Dendritic cell treated with granulocyte-macrophage colony-stimulating factor and Interleukin-4, amounts not matched to agents 40 ng/mL and 50 ng/mL, for 4 days (primary cell): ENCODE measurements at regions not wholly inside any gene's neighbourhood (a gene's known extent, or its start where the extent isn't known, plus 50 kb on each side); places are given as distances from the start of the nearest gene placed in this dataset.

Experiments
- H3K27ac Mint-ChIP-seq: one replicate; pipeline ENCODE4 v1.8.0; 2022; ENCODE audit warnings: mild to moderate bottlenecking, mixed read lengths
- H3K27me3 Mint-ChIP-seq: one replicate; pipeline ENCODE4 v1.8.0; 2022; ENCODE audit warnings: mild to moderate bottlenecking, mixed read lengths
- H3K36me3 Mint-ChIP-seq: one replicate; pipeline ENCODE4 v1.8.0; 2022; ENCODE audit warnings: low read depth, mixed read lengths
- H3K4me1 Mint-ChIP-seq: one replicate; pipeline ENCODE4 v1.8.0; 2022; ENCODE audit warnings: low read depth, mixed read lengths
- H3K4me3 Mint-ChIP-seq: one replicate; pipeline ENCODE4 v1.8.0; 2022; ENCODE audit warnings: mild to moderate bottlenecking, moderate library complexity, mixed read lengths
- H3K9me3 Mint-ChIP-seq: one replicate; pipeline ENCODE4 v1.8.0; 2022; ENCODE audit warnings: mixed read lengths
- intact Hi-C: fragments of 100-400 bp; cut with micrococcal nuclease; formaldehyde crosslinking; loops from one replicate; pipeline ENCODE4 v1.15.0; 2022

DNA sequence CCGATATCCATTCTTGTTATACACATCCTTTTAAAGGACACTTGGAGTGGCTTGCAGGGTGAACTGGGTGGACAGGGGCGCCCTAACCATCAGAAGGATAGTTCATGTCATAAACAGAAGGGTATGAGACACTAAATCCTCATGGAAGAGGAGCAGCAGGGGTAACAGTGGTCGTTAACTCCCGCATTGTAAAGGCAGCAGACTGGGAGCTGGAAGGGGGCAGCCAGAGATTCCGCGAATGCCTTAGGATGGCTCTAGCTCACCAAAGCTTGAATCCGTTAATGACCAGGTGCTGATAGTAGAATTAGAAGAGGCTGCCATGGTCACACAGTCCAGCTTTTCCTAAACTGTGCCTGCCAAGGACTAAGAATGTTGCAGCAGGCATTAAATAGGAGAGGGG lies 85.2 kb upstream of the ANKRD34C start:
- intact Hi-C loops, result no loop called here
- Mint-ChIP-seq H3K4me1 (no peaks in the 10 kb centered on the region), H3K36me3 (no peaks in the 10 kb centered on the region), H3K27me3 (peaks cover 26% of the 10 kb centered on the region), H3K4me3 (no peak overlapping the region), H3K27ac (no peak overlapping the region), H3K9me3 (no peaks in the 10 kb centered on the region)

DNA sequence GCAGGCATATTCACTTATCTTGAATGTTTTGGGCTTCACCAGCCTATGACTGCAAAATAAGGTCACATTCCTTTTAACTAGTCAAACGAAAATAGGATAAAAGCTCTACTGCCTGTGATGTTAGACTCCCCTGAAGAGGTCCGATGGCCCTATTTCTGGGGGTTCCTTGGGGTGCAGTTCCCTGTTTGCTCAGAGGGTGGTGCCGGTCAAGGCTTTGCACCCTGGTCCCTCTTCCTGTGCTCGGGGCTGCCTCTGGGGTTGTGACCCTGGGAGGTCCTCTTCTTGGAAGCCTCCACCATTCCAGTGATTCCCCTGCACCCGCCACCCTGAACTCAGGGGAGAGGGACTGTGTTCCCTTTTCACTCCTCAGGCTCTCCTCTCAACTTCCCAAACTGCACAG lies 86.7 kb upstream of the ANKRD34C start:
- H3K36me3 Mint-ChIP-seq, result no peaks in the 10 kb centered on the region
- no peaks in the 10 kb centered on the region for H3K4me1 Mint-ChIP-seq
- no peak overlapping the region for H3K4me3 Mint-ChIP-seq
- H3K9me3 Mint-ChIP-seq, result no peaks in the 10 kb centered on the region
- intact Hi-C loops, result no loop called here
- peaks cover 24% of the 10 kb centered on the region for H3K27me3 Mint-ChIP-seq
- no peak overlapping the region for H3K27ac Mint-ChIP-seq

DNA sequence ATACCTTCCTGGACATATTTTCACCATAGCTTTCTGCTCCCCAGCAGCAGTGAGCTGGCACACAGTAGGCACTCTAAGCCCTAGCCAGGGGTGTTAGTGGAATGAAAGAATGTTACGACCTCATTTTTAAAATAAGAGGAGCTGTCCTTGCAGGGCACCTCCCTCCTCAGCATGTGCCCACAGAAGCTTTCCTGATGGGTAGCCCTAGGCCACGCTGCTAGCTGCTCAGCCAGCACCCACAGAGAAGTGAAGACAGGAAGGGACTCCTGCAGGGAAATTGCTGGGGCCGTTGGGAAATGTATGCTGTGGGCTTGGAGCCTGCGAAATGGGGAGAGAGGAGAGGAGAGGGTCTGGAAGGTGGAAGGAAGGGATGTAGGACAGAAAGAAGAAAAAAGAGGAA lies 87.3 kb upstream of the ANKRD34C start:
- Mint-ChIP-seq H3K36me3 (no peaks in the 10 kb centered on the region), H3K9me3 (no peaks in the 10 kb centered on the region), H3K4me3 (no peak overlapping the region), H3K4me1 (no peaks in the 10 kb centered on the region), H3K27me3 (peaks cover 23% of the 10 kb centered on the region), H3K27ac (no peak overlapping the region)
- intact Hi-C loops, result no loop called here

DNA sequence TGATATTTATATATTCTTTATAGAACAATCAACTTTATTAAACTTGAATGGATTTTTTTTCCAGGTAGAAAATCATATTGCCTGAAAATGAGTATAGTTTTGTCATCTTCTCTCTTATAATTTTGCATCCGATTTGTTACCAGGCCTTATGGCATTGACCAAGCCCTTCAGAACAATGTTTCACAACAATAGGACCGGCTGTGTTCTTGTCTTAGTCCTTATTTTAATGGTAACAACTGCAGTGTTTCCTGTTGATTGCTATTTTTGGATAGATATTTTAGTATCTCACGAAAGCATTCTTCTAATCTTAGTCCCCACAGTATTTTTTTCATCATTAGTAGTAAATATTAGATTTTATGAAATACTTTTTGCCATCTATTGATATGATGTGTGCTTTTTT lies 88.1 kb upstream of the ANKRD34C start:
- H3K36me3 Mint-ChIP-seq, result no peaks in the 10 kb centered on the region
- intact Hi-C loops, result no loop called here
- no peaks in the 10 kb centered on the region for H3K9me3 Mint-ChIP-seq
- no peaks in the 10 kb centered on the region for H3K4me1 Mint-ChIP-seq
- H3K4me3 Mint-ChIP-seq, result no peak overlapping the region
- no peak overlapping the region for H3K27ac Mint-ChIP-seq
- peaks cover 21% of the 10 kb centered on the region for H3K27me3 Mint-ChIP-seq

DNA sequence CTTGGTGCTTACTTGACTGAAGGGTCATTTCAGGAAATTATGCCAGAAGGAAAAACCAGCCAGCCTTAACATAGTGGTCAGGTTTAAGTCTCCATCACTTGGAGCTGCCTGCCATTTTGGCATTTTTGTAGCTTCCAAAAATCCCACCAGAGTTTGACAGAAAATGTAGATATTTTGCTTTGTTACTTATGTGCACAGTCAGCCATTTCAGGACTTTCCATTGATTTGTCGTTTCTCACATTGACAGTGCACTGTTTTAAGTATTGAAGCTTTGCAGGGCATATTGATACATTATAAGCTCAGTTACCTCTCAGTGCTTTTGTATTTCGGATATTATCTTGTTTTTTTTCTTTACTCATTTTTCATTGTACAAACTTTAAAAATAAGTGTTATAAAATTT lies 89.0 kb upstream of the ANKRD34C start:
- Mint-ChIP-seq H3K27me3 (peaks cover 21% of the 10 kb centered on the region), H3K27ac (no peak overlapping the region), H3K9me3 (no peaks in the 10 kb centered on the region), H3K4me1 (no peaks in the 10 kb centered on the region), H3K36me3 (no peaks in the 10 kb centered on the region), H3K4me3 (no peak overlapping the region)
- intact Hi-C loops, result no loop called here

DNA sequence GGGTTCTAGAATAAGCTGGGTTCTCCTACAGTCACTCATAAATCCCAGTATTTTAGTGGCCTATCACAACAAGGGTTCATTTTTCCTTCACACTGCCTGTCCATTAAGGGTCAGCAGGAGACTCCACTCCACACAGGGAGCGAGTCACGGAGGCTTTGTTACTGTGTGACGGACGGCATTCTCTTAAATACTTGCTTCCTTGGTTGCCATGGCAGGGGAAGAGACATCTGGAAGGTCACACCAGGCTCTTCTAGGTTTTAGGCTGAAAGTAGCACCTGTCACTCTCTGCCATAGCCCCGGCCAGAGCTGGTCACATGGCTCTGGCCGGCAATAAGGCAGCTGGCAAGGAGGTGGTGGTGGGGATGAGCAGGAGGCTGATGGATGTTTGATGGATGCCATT lies 89.4 kb upstream of the ANKRD34C start:
- no peak overlapping the region for H3K27ac Mint-ChIP-seq
- no peaks in the 10 kb centered on the region for H3K36me3 Mint-ChIP-seq
- no peaks in the 10 kb centered on the region for H3K4me1 Mint-ChIP-seq
- no peaks in the 10 kb centered on the region for H3K9me3 Mint-ChIP-seq
- peaks cover 21% of the 10 kb centered on the region for H3K27me3 Mint-ChIP-seq
- no peak overlapping the region for H3K4me3 Mint-ChIP-seq
- intact Hi-C loops, result no loop called here

DNA sequence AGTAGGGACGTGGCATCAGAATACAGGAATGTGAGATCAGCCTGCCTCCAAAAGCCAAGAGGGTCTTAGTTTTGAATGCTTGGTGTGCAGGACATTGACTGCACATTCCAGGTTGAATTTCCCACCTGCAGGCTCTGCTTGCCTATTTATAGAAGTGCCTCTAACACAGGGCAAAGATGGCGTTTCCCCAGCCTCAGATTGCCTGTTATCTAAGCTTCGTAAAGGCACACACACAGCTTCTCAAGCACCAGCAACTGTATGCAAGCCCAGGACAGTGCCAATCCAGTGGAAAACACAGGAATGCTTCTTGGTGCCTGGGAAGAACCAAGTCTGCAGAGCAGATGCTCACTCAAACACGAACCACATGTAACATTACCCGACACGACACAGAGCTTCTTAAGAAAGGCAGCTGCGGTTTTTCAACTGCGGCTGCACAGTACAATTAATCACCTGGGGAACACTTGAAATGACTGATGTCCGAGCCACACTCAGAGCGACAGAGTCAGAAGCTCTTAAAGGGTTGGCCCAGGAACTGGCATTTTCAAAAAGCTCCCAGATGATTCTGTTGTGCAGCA lies 90.0 kb upstream of the ANKRD34C start:
- Mint-ChIP-seq H3K27ac (no peak overlapping the region), H3K4me1 (no peaks in the 10 kb centered on the region), H3K36me3 (no peaks in the 10 kb centered on the region), H3K9me3 (no peaks in the 10 kb centered on the region), H3K4me3 (no peak overlapping the region), H3K27me3 (peaks cover 18% of the 10 kb centered on the region)
- intact Hi-C loops, result no loop called here

DNA sequence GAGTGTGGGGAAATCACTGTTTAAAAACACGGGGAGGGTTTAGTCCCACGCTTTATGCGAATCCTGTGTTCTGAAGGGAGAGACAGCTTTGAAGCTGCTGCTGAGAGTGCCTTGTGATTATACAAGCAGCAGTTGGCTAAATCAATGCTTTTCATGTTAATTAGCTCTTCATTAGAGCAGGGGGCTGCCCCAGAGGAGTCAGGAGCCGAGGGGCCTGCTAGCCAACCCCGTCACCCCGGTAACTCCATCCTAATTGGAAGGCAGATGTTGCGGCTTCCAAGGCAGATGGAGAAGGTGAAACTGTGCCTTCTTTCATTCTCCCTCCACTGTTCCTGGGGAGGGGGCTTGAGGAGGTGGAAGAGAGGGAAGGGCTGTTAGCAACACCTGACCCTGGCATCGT lies 92.4 kb upstream of the ANKRD34C start:
- Mint-ChIP-seq H3K27ac (no peak overlapping the region), H3K27me3 (peaks cover 13% of the 10 kb centered on the region), H3K4me3 (no peak overlapping the region), H3K4me1 (no peaks in the 10 kb centered on the region), H3K36me3 (no peaks in the 10 kb centered on the region), H3K9me3 (no peaks in the 10 kb centered on the region)
- intact Hi-C loops, result no loop called here

DNA sequence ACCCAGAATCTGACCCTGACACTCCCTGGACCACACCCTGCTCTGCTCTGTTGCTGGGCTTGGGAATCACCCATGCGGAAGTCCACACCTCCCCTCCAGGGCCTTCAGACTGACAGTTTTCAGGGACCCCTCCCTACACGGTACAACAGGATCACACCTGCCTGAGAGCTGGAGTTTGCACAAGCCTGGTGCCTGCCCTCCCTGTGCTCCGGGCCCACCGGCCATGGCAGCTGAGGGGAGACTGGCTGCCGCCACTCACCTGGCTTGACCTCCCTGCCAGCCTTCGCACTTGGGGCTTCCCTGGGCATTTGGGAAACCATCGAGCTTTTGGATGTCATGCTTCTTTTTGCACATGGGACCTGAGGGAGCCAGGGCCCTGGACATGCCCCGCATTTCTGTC lies 95.9 kb upstream of the ANKRD34C start:
- intact Hi-C loops, result no loop called here
- Mint-ChIP-seq H3K9me3 (no peaks in the 10 kb centered on the region), H3K4me1 (peaks cover 6% of the 10 kb centered on the region)

DNA sequence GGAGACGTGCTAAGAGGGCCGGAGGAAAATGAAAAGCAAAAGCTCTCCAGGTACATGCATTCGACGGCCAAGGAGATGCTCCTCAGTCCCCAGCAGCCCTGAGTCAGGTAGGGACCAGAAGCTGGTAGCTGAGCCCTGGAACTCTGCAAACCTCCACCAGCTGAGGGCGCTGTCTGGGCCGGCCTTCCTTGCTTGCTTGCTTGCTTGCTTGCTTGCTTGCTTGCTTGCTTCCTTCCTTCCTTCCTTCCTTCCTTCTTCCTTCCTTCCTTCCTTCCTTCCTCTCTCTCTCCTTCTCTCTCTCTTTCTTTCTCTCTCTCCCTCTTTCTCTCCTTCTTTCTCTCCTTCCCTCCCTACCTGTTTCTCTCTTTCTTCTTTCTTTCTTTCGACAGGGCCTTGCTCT lies 94.6 kb upstream of the RASGRF1 start:
- H3K9me3 Mint-ChIP-seq, result no peaks in the 10 kb centered on the region
- H3K27me3 Mint-ChIP-seq, result peaks cover 10% of the 10 kb centered on the region
- H3K4me1 Mint-ChIP-seq, result peaks cover 6% of the 10 kb centered on the region
- H3K4me3 Mint-ChIP-seq, result no peak overlapping the region
- H3K27ac Mint-ChIP-seq, result no peak overlapping the region
- H3K36me3 Mint-ChIP-seq, result no peaks in the 10 kb centered on the region
- intact Hi-C loops, result no loop called here

More for the DNA sequence above, 95.9 kb upstream of the ANKRD34C start:
- Mint-ChIP-seq H3K27me3 (peaks cover 13% of the 10 kb centered on the region), H3K27ac (no peak overlapping the region), H3K36me3 (no peaks in the 10 kb centered on the region), H3K4me3 (no peak overlapping the region)

DNA sequence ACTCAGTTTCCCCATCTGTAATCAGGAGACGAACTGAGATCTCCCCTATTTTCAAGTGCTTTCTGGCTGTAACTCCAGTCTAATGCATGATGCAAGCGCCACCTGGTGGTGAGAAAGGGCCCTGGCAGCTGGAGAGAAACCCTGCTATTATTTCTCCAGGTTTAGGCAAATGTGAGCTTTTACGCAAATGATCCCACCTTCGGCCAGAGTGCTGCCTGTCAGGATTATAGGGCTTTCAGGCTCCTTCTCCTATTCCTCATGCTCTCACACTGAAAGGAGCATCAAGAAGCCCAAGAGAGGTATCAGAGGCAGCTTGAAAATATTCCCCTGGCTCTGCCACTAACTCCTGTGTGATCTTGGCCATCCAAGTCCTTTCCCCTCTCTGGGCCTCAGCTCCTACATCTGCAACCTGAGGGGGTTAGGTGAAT lies 93.9 kb upstream of the RASGRF1 start:
- H3K9me3 Mint-ChIP-seq, result no peaks in the 10 kb centered on the region
- H3K27ac Mint-ChIP-seq, result no peak overlapping the region
- H3K4me3 Mint-ChIP-seq, result no peak overlapping the region
- no peaks in the 10 kb centered on the region for H3K36me3 Mint-ChIP-seq
- H3K27me3 Mint-ChIP-seq, result peaks cover 10% of the 10 kb centered on the region
- peaks cover 6% of the 10 kb centered on the region for H3K4me1 Mint-ChIP-seq
- intact Hi-C loops, result loop anchor here (5.0 kb wide), 1 partner anchor 277 kb away; no protein-coding TSS in a partner anchor

DNA sequence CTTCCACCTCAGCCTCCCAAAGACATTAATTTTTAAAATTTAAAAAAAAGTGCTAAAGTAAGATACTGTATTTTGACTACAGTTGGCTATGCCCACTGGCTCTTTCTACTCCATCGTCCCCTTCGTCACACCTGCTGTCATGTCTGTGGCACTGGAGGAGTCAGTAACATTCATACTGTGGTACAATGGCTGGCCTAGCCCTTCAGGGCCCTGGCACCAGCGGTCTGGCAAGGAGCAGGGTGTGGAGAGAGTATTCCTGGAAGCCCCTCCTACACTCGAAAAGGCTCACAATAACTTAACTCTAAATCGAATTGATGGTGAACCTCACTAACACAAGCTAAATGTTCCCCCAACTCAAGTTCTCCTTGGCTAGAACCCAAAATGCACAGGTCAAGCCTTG lies 89.7 kb upstream of the RASGRF1 start:
- Mint-ChIP-seq H3K36me3 (no peaks in the 10 kb centered on the region), H3K9me3 (no peaks in the 10 kb centered on the region), H3K4me1 (peaks cover 6% of the 10 kb centered on the region), H3K4me3 (no peak overlapping the region), H3K27ac (no peak overlapping the region), H3K27me3 (peaks cover 17% of the 10 kb centered on the region)
- intact Hi-C loops, result loop anchor here (5.0 kb wide), 1 partner anchor 273 kb away; no protein-coding TSS in a partner anchor

DNA sequence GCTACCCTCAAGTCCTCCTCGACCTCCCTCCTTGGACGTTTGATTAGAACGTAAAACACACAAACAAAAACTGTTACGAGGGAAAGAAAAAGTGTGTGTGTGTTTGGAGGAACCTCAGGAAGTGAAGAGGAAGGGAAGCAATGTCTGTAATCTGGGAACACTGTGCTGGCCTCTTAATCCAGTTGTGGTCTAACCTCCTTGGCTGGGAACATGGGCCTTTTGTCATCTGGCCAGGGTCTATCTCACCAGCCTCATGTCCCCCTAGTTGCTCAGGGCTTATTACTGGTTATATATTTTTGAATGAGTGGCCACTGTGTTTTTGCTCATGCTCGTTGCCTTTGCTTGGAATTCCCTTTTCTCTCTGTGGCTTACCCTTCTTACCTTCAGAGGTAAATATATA lies 89.0 kb upstream of the RASGRF1 start:
- Mint-ChIP-seq H3K9me3 (no peaks in the 10 kb centered on the region), H3K27me3 (peaks cover 21% of the 10 kb centered on the region), H3K4me1 (peaks cover 6% of the 10 kb centered on the region), H3K27ac (no peak overlapping the region), H3K4me3 (no peak overlapping the region), H3K36me3 (no peaks in the 10 kb centered on the region)
- intact Hi-C loops, result loop anchor here (10.0 kb wide), 1 partner anchor 85 kb away; the partner anchor contains the start of gene RASGRF1

DNA sequence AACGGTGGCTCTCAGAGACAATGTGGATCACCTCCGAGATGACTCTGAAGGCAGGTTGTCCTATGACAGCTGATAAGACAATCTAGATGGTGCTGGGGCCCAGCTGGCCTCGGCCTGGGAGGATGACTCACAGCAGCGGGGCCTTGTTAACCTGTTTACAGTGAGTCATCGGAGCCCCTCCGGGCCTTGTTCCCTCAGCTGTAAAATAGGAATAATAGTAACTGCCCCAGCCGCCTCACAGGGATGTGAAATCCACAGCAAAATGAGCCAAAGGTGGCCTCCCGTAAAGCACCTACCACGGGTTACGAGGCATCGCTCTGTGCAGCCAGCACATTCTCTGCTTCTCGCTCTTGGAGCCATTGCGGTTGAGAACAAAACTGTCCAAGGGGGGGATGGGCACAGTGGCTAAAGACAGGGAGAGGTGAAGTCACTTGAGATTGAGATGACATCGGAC lies 88.6 kb upstream of the RASGRF1 start:
- intact Hi-C loops, result loop anchor here (10.0 kb wide), 1 partner anchor 84 kb away; the partner anchor contains the start of gene RASGRF1
- H3K4me1 Mint-ChIP-seq, result peaks cover 6% of the 10 kb centered on the region
- H3K4me3 Mint-ChIP-seq, result no peak overlapping the region
- H3K36me3 Mint-ChIP-seq, result no peaks in the 10 kb centered on the region
- peaks cover 22% of the 10 kb centered on the region for H3K27me3 Mint-ChIP-seq
- H3K27ac Mint-ChIP-seq, result no peak overlapping the region
- no peaks in the 10 kb centered on the region for H3K9me3 Mint-ChIP-seq

DNA sequence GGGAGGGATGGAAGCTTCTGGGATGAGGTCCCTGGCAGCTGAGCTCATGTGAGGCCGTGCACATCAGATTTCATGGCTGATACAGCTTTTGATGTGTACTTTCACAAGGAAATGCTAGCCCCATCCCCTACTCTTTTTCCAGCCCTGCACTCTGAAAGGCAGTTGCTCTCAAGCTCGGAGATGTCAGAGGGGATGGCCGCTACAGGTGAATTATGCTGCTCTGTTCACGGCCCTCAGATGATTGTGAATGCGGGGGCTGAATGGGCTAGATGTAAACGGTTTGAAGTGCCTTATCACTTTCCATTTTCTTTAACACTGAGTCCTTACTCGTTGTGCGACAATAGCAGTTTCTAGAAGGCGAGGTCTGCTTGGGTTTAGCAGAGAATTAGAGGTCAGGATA lies 88.0 kb upstream of the RASGRF1 start:
- no peak overlapping the region for H3K4me3 Mint-ChIP-seq
- no peaks in the 10 kb centered on the region for H3K36me3 Mint-ChIP-seq
- intact Hi-C loops, result loop anchor here (10.0 kb wide), 1 partner anchor 84 kb away; the partner anchor contains the start of gene RASGRF1
- H3K27me3 Mint-ChIP-seq, result peaks cover 23% of the 10 kb centered on the region
- no peak overlapping the region for H3K27ac Mint-ChIP-seq
- no peaks in the 10 kb centered on the region for H3K9me3 Mint-ChIP-seq
- peaks cover 6% of the 10 kb centered on the region for H3K4me1 Mint-ChIP-seq
